Mesothelial cell of epicardium (in vitro differentiated cells): ENCODE measurements at regions not wholly inside any gene's neighbourhood (a gene's known extent, or its start where the extent isn't known, plus 50 kb on each side); places are given as distances from the start of the nearest gene placed in this dataset.
"Not testable (repeated sequence)": the region's sequence is repeated elsewhere in the genome, so short reads cannot be mapped to it uniquely, and the experiment has no call there.

Experiments used
- DNase-seq, 2 experiments: peaks; one replicate each; pipeline ENCODE4 v3.0.0; 2021; ENCODE audit warnings: low spot score in 2 of 2; ENCODE audit not compliant: unreplicated experiment in 2 of 2
- H3K27ac Mint-ChIP-seq: 2 replicates; pipeline ENCODE4 v1.8.0; 2021; ENCODE audit warnings: mixed read lengths
- H3K27me3 Mint-ChIP-seq: 2 replicates; pipeline ENCODE4 v1.8.0; 2021; ENCODE audit warnings: low read depth, mixed read lengths
- H3K36me3 Mint-ChIP-seq: 2 replicates; pipeline ENCODE4 v1.8.0; 2021; ENCODE audit warnings: mixed read lengths
- H3K4me1 Mint-ChIP-seq: 2 replicates; pipeline ENCODE4 v1.8.0; 2021; ENCODE audit warnings: mixed read lengths
- H3K4me3 Mint-ChIP-seq: 2 replicates; pipeline ENCODE4 v1.8.0; 2021; ENCODE audit warnings: mild to moderate bottlenecking, moderate library complexity, mixed read lengths
- H3K9me3 Mint-ChIP-seq: 2 replicates; pipeline ENCODE4 v1.8.0; 2021; ENCODE audit warnings: mixed read lengths
- CTCF ChIP-seq: fragments of 200-600 bp; sonication (generic); IDR thresholded peaks from one replicate; pipeline ENCODE4 v1.5.0; 2021; ENCODE audit warnings: antibody characterized with exemption; ENCODE audit not compliant: unreplicated experiment

- peaks cover 20% of the 10 kb centered on the region for H3K4me1 Mint-ChIP-seq
- no peak overlapping the region for H3K4me3 Mint-ChIP-seq
- DNase-seq, result no peak
- peaks cover 13% of the 10 kb centered on the region for H3K9me3 Mint-ChIP-seq
- H3K27ac Mint-ChIP-seq, result no peak overlapping the region
- TF ChIP-seq CTCF, result no peak
- no peaks in the 10 kb centered on the region for H3K36me3 Mint-ChIP-seq
- peaks cover 5% of the 10 kb centered on the region for H3K27me3 Mint-ChIP-seq
Measured at GRCh38 chr22:34808618-34809017, 257.3 kb upstream of the ISX start.

GRCh38 chr22:34812631-34813030 is 253.3 kb upstream of the ISX start:
- no peak for DNase-seq
- peaks cover 27% of the 10 kb centered on the region for H3K9me3 Mint-ChIP-seq
- peak overlapping the region; percentile 39 for H3K27ac Mint-ChIP-seq
- peaks cover 20% of the 10 kb centered on the region for H3K4me1 Mint-ChIP-seq
- no peaks in the 10 kb centered on the region for H3K27me3 Mint-ChIP-seq
- TF ChIP-seq CTCF, result no peak
- H3K36me3 Mint-ChIP-seq, result no peaks in the 10 kb centered on the region
- H3K4me3 Mint-ChIP-seq, result no peak overlapping the region

GRCh38 chr22:34814260-34815025 is 251.5 kb upstream of the ISX start:
- TF ChIP-seq CTCF, result no peak
- H3K36me3 Mint-ChIP-seq, result no peaks in the 10 kb centered on the region
- peaks cover 20% of the 10 kb centered on the region for H3K4me1 Mint-ChIP-seq
- no peaks in the 10 kb centered on the region for H3K27me3 Mint-ChIP-seq
- DNase-seq, result no peak
- no peak overlapping the region for H3K27ac Mint-ChIP-seq
- H3K4me3 Mint-ChIP-seq, result no peak overlapping the region
- H3K9me3 Mint-ChIP-seq, result peaks cover 19% of the 10 kb centered on the region

GRCh38 chr22:34829485-34829884 is 236.5 kb upstream of the ISX start:
- Mint-ChIP-seq H3K36me3 (no peaks in the 10 kb centered on the region), H3K27me3 (no peaks in the 10 kb centered on the region), H3K27ac (no peak overlapping the region), H3K4me3 (no peak overlapping the region), H3K4me1 (no peaks in the 10 kb centered on the region), H3K9me3 (peaks cover 6% of the 10 kb centered on the region)
- TF ChIP-seq CTCF, result no peak
- DNase-seq, result no peak

GRCh38 chr22:34834059-34834458 is 231.9 kb upstream of the ISX start:
- DNase-seq, result no peak
- no peaks in the 10 kb centered on the region for H3K4me1 Mint-ChIP-seq
- H3K27me3 Mint-ChIP-seq, result peaks cover 1% of the 10 kb centered on the region
- H3K4me3 Mint-ChIP-seq, result no peak overlapping the region
- H3K9me3 Mint-ChIP-seq, result peaks cover under 1% of the 10 kb centered on the region
- TF ChIP-seq CTCF, result no peak
- no peaks in the 10 kb centered on the region for H3K36me3 Mint-ChIP-seq
- no peak overlapping the region for H3K27ac Mint-ChIP-seq

GRCh38 chr22:34834541-34834940 is 231.4 kb upstream of the ISX start:
- H3K9me3 Mint-ChIP-seq, H3K27ac Mint-ChIP-seq, H3K36me3 Mint-ChIP-seq, H3K4me3 Mint-ChIP-seq, DNase-seq, H3K4me1 Mint-ChIP-seq, H3K27me3 Mint-ChIP-seq: not testable (repeated sequence)
